Inferior parietal cortex (tissue), 1 donor: ENCODE measurements at regions not wholly inside any gene's neighbourhood (a gene's known extent, or its start where the extent isn't known, plus 50 kb on each side); places are given as distances from the start of the nearest gene placed in this dataset.
"Not testable (repeated sequence)": the region's sequence is repeated elsewhere in the genome, so short reads cannot be mapped to it uniquely, and the experiment has no call there.

Experiments
- DNase-seq: peaks from one replicate; pipeline ENCODE4 v3.0.0-alpha.2; 2016; ENCODE audit errors: extremely low spot score

DNA sequence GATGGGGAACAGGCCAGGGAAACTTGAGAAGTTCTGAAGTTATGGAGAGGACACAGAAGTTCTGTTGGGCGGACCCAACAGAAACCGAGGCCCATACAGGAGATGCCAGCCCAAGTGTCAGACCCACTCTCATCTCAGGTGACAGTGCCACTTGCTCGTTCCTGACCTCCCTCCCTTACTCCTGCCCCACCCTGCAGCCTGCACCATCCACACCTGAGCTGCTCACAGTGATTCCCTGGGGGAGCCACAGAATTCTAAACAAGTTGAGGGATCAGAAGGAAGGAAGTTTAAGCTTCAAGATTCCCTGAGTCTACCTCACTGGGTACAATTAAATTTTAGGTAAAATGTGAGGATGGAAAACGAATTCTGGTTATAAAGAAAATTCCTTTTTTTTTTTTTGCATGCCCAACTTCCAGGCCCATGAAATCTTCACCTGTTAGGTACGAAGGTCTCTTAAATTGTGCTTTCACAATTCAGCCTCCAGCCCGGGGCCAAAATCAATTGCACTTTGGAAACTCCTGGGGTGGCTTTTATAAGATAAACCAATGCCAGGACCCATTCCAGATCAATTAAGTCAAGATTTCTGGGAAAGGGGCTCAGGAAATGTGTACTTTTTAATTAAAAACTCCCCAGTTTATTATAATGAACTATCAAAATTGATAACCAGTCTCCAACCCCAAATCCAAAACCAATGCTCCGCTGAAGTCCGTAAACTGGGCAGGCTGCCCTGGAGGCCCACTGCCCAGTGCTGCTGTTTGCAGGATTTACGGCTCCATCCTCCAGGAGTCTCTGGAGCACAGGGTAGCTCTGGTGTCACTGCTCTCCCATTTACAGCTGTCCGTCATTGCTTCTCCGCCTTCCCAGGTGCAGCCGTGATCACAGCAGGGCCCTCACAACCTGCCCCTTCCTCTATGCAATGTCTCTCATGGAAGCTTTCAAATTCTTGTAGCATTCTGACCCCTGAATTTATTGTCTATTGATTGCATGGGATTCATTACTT, 643.5 kb downstream of the UQCRFS1 start:
- no peak for DNase-seq

DNA sequence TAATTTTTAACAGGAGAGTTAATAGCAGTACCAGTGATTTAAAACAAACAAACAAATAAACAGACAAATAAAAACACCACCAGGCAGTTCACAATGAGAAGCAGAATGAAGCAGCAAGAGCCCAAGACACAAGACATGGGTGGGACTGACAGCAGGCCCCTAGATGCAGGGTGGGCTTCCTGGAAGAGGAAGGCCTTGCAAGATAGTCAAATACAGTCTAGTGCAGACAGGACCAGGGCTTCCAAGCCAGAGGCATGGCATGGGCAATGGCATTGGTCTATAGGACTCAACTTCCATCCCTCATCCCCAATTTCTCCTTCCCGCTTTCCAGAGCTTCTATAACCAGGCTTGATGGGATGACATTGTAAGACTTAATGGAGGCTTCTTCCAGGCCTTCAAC, 645.1 kb downstream of the UQCRFS1 start:
- no peak for DNase-seq

DNA sequence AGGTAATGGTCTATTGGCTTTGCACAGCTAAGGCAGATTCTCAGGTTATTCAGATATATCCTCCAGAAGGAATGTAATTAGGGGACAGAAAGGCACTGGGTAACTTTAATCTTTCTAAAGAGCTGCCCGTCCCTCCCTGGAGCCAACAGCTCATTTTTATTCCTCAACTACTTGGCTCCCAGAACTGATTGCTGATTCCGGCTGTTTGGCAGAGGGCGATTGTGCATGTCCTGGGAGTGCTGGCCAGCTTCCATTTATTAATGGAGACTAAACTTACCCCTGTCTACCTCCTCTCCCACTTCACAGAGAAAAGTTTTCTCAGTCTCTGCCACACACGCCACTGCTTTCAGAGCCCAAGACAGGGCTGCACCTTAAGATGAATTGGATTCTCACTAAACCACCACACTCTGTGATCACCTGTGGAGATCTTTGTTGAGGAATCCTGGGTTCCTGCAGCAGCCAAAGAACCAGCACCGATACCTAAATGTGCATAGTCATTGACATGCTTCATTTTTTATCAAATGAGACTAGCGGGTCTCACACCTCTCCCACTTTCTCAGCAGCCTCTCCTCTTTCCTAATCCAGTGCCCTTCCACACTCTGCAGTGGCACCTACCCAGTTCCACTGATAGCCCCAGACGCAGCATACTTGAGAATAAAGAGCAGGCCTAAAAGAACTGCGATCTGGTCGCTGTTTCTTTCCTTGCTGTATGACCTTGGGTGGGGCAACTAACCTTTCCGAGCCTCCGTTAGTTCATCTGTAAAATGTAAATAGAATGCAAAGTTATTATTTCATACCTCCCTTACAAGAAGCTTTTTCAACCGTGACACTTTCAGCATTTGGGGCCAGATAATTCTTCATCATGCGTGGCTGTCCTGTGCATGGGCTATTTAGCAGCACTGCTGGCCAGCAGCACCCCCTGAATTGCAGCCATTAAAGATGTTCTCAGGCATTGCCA, 648.7 kb downstream of the UQCRFS1 start:
- no peak for DNase-seq

DNA sequence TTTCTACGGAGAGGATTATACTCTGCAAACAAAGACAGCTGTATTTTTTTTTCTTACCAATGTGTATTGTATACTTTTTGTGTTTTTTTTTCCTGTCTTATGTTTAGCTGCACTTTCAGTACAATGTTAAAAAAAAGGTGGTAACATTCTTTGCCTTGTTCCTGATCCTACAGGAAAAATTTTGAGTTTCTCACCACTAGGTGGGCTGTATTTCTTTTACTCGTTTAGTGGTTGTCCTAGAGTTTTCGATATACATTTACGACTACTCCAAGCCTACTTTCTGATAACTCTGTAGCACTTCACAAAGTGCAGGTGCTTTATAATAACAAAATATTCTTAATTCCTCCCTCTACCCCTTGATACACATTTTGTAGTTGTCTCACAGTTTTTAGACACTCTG, 652.2 kb downstream of the UQCRFS1 start:
- no peak for DNase-seq

DNA sequence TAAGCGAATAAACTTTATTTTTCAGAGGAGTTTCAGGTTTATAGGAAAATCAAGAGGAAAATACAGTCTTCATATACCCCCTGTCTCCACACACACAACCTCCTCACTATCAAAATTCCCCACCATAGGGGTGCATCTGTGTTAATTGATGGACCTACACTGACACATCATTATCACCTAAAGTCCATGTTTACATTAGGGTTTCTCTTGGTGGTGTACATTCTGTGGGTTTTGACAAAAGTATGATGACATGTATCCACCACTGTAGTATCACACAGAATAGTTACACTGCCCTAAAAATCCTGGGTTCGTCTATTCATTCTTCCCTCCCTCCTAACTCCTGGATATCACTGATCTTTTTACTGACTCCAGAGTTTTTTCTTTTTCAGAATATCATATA, 654.2 kb downstream of the UQCRFS1 start:
- no peak for DNase-seq

DNA sequence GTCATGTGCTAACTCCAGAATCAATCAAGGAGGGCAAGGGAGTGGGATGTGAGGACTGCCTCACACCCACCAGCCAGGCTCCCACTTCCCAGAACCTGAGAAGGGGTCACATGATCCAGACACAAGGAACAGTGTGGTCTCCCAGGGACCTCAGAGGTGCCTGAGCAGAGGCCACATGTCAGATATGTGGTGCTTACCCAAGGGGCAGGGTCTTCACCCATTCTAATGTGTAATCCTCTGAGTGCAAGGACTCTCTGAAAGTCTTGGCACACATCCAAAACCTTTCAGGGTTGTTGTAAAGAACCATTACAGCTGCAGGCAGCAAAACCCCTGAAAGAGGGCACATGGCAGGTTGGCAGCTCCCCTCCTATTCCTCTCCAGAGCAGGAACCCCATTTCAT, 656.6 kb downstream of the UQCRFS1 start:
- no peak for DNase-seq

DNA sequence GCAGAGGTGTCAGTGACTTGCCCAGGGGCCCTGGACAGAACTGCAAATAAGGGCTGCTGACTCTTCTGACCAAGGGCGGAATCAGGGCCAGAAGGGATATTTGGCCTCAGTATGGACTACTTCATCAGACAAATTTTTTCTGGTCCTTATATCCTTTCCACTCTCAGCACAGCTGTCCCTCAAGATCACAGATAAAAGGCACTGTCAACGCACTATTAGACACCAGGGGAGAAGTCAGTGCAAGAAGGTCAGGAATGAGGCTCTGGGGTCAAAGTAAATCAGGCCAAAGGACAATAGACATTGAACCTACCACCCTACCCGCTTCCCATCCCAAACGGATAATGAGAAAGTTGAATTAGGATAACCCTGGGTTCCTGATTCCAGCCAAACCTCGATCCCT, 657.6 kb downstream of the UQCRFS1 start:
- no peak for DNase-seq

DNA sequence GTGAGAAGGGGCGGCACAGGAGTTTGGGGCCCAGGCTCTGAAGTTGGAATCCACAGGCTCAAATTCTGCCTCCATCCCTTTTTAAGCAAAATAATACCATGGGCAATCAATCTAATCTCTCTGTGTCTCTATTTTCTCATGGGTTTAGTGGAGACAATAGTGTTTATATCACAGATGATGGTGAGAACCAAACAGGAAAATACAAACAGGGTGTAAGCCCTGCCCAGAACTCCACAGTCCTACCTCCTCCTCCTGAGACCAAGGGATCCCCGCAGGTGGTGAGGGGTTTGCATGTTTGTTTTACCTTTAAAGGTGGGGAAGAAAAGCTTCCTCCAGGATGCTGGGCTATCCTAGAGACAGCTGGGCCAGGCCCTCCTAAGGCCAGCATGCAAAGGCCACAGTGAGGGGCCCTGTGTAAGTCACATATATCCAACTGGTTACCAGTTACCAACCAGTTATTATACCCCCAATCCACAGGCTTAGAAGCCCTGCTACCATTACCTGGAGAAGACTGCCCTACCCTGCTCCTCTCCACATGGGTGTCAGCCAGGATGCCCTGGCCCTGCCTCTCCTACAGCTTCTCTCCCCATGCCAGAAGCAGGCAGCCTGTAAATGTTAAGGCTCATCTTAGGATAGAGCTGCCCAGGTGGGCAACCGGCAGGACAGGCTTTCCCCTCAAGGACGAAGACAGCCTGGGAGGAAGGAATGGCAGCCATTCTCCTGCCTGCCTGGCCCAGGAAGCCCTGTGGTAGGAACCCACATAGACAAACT, 658.4 kb downstream of the UQCRFS1 start:
- no peak for DNase-seq

DNA sequence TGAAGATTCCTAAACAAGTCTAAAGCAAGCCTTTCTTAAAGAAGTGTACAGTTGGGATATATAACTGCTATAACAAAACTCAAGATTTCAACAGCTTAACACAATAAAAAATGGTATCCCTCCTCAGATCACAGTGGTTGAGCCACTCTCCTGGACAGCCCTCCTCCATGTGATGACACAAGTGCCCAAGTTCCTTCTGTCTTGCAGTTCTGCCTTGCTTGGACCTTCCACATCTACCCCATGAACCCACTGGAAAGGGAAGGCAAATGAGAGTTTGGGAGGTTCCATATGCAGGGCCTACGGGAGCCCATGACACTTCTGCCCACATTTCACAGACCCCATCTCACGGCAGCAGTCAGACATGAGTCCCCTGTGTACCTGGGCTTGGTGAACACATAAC, 659.2 kb downstream of the UQCRFS1 start:
- DNase-seq: no peak

DNA sequence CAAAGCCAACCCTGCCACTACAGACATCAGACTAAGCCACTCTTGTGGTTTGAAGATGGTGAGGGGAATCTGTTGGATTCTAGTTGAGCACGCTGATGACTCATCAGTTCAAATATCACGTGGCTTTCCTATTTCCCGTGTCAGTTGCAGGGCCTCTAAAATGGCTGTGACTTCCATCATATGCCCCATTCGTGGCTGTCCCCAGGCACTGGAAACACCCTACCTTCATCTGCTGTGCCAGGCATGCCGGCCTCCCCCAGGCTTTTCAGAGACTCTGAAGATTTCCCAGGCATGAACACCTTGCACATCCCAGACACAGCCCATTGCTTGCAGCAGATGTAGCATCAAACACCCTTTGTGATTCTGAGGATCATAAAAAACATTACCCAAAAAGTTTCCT, 659.9 kb downstream of the UQCRFS1 start:
- no peak for DNase-seq

DNA sequence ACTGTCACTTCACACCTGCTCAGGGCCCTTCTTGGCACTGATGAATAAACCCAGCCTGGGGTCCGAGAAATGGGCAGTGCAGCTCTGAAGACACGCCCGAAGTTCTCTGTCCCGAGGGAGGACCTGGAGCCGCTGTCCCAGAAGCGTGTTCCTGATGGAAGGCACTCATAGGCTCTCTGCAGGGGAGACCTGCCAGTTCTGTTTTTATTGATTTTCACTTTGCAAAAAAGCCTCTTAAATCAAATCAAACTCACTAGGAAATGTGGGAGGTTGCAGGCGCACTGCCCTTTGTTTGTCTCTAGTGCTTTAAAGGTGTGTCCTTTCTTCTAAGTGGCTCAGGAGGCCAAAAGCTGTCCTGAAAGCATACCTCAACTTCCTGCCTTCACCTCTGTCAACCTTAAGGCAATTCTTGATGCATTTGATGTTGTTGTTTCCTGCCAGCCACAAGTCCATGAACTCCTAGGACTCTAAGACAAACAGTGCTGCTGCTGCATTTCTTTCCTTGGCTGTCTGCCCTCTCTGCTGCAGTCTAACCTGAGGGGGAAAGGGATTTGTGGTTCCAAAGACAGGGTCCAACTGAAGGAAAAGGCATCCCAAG, 663.2 kb downstream of the UQCRFS1 start:
- no peak for DNase-seq

DNA sequence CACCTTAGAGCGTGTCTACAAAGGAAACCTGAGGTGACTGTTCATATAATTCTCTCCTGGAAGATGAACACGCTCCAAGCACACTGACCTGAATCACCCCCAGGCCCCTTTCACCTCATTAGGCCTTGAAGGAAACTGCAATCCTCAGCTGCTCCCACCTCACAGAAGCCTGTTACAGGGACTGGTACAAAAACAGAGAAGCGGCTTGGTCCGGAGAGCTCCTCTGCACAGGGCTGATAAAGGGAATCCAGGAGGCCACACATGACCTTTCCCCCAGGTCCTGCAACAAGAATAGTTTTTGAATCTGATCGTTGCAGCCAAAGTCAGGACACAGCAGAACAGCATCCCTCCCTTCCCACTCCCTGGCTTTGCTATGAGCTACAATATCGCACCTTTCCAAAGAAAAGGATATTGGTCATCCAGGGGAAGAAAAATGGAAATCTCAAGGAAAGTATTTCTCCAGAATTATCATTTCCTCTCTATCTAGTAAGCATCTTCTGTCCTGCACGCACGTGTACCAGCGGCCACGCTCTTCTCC, 666.7 kb downstream of the UQCRFS1 start:
- no peak for DNase-seq

DNA sequence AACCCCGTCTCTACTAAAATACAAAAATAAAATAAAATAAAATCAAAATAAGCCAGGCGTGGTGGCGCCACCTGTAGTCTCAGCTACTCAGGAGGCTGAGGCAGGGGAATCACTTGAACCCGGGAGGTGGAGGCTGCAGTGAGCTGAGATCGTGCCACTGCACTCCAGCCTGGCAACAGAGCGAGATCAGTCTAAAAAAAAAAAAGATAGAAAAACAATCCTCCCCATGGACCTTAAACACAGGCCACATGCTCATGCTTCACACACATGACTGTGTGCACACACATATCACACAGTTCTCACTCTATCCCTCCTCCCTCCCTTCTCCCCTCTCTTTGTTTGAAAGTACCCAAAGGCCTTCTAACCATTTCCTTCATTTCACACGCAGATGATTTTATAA, 667.6 kb downstream of the UQCRFS1 start:
- DNase-seq: not testable (repeated sequence)

DNA sequence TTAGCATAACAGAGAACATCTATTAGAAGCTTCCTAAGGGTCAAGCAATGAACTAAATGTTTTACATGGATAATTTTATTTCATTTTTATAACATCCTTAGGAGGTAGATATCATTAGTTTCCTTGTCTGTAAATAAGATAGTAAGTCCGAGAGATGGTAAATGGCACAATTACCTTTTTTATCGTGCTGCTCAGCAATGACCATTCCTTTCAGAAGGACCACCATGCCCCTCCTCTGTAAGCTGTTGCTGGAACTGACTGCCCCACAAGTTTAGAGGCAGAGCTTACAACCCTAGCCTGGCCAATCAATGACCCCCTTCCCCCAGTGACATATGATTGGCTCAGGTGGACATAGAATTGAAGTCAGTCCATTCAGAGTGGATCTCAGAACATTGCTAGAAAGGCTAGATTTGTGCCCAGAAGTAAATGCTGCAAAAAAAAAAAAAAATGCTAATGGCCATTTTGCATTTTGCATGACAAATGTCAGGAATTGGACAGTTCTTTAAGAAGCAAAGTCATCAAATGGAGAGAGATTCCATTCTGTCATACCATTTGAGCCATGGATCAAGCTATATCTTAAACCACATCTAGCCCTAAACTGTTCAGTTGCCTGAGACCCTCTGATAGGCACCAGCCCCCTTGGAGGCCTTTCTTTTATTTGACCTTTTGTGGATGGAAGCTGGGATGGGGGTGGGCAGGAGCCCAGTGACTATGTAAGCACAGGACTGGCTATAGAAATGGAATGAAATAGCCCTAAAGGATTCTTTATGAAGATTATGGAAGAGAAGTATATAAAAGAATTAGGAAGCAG, 668.3 kb downstream of the UQCRFS1 start:
- DNase-seq: no peak

DNA sequence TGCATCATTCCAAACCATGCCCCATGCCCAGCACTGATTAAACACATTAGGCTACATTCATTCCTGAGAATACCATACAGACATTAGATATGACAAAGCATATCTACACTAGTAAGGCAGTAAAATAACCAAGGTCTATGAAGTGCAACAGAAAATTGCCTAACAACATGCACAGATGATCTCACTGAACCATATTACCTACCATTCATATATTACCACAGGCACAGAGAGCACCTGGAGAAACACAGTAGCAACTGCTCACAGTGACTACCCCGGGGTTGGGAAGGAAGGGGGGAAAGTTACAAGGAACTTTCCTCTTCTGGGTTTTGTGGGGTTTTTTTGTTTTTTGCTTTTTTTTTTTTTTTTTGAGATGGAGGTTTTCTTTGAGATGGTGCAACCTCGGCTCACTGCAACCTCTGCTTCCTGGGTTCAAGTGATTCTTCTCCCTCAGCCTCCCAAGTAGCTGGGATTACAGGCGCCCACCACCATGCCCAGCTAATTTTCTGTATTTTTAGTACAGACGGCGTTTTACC, 669.6 kb downstream of the UQCRFS1 start:
- DNase-seq: no peak

DNA sequence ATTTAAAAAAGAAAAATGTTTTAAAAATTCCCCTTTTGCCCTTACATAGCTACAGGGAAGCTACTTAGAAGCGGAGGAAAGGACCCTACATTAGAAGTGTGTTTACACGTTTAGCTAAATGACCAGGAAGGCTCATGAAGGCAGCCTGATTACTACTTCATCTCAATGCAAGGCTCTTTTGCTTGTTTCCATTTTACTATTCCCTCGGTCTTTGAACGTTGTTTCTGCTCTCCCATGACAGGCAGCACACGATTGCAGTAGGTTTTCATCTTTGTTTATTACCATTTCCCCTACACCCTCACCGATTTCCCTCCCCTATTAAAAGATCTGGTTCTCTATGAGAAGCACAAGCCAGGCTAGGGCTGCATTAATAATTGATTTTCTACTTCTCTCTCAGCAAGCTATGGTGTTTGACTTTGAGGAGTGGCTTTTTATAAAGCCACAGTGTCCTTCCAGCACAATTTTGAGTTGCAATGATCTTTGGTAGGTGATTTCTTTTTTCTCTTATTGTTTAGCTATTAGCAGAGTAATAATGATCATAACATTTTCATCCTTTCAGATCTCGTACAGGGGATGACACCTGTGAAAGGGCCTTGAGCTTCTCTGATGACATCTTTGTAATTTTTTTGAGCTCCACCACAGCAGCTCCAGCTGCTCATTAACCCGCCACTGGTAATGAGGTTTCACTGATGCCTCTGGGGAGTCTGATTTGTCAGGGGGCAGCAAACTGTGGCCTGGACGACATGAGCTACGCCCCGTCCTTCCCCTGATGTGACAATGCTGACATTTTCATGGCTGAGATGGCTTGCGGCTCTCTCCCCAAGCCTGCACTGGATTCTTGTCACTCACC, 670.3 kb downstream of the UQCRFS1 start:
- DNase-seq: no peak

DNA sequence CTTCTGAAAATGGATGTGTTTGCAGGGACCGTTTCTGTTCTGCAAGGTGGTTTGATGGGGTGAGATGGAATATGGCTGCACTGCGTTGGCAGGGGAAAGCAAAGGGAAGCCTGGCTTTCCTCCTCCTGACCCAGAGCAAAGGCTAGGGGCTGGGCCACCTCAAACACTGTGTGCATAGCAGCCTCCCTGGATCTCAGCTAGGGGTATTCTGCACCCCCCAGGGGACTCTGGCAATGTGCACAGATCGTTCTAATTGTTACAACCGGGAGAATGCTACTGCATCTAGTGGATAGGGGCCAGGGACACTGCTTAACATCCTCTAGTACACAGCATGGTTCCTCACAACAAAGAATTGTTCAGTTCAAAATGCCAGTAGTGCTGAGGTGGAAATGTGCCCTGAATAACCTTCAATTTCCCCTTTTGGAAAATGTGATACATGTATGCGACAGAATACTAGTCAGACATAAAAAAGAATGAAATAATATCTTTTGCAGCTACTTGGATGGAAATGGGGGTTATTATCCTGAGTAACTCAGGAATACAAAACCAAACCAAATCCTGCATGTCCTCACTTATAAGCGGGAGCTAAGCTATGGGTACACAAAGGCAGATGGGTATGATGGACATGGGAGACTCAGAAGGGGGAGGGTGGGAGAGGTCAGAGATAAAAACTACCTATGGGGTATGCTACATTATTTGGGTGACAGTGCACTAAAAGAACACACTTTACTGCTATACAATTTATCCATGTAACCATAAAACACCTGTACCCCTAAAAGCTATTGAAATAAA, 671.2 kb downstream of the UQCRFS1 start:
- no peak for DNase-seq

DNA sequence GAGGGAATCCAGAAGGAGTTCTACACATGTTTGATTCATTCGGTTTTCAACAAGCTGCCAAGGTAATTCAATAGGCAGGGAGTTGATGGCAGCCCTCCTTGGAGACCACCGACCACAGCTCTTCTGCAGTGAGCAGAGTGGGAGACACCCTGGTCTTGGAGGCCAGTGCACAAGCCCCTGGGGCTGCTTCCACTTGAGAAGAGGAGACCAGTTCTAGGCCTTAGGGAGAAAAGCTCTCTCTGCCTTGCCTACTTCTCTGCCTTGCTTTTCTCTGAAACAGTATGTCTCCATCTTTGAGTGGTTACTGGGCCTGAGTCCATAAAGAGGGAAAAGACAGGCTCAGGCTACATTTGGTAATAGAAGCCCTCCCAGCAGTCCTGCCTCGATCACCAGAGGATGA, 671.9 kb downstream of the UQCRFS1 start:
- no peak for DNase-seq
